NCI-H128 (cell line): ENCODE measurements at regions not wholly inside any gene's neighbourhood (a gene's known extent, or its start where the extent isn't known, plus 50 kb on each side); places are given as distances from the start of the nearest gene placed in this dataset.
"Not testable (repeated sequence)": the region's sequence is repeated elsewhere in the genome, so short reads cannot be mapped to it uniquely, and the experiment has no call there.

Source experiments
- DNase-seq: peaks from one replicate; lab custom pipeline; 2025; ENCODE audit not compliant: unreplicated experiment; lab: John Stamatoyannopoulos, UW

DNA sequence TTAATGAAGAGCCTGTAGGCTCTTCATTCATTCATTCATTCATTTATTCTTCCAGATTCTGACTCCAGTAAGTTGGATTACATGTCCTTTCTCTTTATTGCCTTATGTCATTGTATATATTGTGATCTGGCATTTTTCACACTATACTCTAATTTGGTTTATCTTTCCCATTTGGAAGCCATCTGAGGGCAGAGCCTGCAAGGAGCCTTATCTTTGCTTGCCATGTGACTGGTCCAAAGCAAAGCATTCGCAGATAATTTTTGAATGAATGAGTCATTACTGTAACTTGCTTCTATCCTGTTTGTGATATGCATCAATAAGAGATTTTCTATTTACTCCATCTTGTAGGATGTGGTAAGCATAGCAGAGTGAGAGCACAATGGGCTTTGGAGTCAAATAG, 108.4 kb upstream of the DAB1 start:
- DNase-seq, result no peak

DNA sequence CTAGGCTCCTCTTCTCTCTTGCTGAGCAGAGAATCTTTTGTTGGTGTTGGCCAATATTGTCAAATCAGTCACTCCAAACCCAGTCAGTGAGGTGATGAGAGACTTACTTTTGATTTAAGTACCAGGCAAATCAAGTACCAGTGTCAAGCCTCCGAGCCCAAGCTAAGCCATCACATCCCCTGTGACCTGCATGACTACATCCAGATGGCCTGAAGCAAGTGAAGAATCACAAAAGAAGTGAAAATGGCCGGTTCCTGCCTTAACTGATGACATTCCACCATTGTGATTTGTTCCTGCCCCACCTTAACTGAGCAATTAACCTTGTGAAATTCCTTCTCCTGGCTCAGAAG, 107.0 kb upstream of the DAB1 start:
- not testable (repeated sequence) for DNase-seq

DNA sequence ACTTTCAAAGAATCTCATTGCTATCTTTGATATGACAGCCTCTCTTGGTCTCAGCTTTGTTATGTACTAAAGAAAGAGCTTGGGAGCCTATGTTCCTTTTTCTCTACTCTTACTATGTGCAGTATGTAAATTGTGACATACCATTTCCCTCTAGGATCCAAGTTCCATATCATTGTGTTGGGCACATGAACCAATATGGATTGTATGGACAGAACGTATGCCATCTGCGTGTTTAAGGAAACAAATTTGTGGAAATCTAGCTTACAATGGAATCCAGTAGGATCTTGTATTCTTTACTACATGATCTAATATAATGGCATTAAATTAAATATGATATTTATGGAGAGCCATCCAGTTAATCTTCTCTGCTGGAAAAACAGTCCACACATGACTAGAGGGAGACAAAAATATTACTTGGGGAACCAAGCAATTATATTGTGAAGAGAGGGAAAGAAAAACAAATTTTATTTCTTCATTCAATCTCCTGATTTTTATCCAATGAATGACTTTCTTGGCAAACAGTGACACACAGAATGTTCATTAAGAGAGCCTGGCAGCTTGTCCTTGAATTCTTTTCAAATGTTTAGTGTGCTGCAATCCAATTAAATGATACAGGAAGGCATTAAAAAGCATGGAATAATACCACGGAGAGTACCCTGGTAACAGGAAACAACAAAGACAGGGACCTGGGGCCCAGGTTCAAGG, 106.5 kb upstream of the DAB1 start:
- DNase-seq, result no peak

DNA sequence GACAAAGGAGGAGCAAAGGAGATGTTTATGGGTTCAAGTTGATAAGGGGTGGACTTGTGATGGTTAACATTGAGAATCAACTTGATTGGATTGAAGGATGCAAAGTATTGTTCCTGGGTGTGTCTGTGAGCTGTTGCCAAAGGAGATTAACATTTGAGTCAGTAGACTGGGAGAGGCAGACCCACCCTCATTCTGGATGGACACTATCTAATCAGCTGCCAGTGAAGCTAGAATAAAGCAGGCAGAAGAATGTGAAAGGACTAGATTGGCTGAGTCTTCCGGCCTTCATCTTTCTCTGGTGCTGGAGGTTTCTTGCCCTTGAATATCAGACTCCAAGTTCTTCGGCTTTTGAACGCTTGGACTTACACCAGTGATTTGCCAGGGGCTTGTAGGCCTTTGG, 98.7 kb upstream of the DAB1 start:
- no peak for DNase-seq

DNA sequence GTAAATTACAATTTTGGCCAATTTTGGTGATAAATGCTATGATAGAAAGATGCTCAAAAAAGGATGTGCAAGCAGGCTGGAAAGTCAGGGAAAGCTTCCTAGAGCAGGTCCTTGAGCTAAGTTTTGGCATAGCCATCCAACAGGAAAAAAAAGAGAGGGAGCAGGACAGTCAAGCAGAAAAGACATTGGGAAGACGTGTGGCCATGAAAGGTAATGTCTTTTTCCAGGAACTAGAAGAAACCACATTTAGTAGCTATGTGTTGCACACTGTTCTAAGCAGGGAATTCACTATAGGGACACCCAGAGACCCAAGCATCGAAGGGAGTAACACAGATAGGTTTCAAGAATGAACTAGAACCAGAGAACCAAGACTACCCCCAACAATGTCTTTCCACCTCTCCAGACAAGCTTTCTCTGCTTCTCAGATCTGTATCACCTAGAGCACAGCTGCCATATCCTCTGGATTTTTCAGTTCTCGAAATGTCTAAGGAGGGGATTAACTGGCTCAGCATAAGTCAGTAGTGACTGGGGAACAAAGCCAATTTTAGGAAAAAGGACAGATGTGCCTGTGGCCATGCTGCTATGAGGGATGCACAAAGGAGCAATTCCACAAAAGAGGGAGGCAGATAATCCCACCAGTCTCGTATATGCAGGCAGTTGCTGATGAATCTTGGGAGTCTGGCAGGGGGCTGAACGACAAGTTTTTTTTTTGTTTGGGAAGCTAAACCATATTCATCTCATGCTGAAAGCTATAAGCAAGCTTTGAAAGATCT, 97.1 kb upstream of the DAB1 start:
- DNase-seq, result no peak

DNA sequence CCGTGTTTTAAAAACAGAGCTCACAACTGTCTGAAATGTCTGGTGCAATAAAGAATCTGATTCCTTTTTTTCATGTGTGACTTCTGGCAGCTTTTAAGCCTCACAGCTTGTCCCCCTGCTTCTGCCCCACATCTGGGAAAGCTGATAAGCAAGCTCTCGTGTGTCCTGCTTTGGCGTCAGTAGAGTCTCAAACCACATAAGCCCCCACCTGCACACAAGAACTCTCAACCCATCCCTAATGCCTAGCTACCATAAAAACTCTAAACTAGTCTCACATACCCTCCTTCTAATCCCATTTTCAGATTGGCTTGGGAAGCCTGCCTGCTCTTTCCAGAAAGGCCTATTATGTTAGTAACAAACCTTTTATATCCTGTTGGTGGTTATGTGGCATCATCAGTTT, 94.6 kb upstream of the DAB1 start:
- DNase-seq, result no peak

DNA sequence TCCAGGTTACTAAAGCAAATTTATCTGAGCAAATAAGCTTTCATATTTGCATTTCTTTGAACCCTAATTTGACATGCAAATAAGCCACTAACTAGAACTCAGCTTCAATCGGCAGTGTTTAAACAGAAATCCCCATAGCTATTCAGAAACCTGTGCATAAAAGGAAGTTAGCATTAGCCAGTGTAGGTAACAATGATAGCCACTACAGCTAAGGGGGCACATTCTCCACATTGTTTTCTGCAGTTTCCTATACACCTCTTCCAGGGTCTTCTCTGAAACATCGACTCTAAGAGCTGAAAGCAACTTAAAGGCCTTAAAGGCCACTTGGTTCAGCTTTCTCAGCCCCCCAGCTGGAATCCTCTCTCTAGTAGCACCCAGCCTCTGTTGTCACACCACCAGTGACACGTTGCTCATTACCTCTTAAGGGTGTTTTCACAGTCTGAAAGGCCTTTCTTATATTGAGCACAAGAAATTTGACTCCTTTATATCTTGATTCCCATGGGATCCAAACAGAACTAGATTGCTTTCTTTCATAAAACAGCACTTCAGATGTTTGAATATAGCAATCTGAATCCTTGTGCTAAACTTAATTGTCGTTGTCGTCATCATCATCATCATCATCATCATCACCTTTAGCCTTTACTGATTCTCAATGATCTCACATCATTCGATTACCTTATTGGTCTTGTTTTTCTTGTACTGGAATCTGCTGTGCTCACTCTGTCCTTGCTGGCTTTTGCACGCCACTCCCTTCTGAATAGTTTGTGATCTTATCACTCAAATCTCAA, 93.9 kb upstream of the DAB1 start:
- no peak for DNase-seq

DNA sequence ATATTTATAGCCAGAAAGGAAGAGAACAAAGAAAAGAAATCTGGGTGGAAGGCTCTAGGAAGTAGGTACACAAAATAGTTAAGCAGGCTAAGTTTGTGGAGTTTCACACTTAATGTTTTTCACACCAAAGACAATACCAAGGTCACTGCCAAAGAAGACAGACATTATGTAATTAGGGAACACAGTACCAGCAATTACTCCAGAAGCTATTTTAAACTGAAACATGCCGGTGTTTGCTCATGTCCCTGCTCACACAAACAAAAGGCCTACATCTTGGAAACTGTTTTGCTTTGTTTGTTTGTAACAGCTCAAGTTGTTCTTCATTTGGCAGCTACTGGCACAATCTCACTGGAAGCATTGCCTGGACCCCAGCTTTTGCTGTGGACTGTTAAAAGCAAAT, 88.5 kb upstream of the DAB1 start:
- DNase-seq, result no peak

DNA sequence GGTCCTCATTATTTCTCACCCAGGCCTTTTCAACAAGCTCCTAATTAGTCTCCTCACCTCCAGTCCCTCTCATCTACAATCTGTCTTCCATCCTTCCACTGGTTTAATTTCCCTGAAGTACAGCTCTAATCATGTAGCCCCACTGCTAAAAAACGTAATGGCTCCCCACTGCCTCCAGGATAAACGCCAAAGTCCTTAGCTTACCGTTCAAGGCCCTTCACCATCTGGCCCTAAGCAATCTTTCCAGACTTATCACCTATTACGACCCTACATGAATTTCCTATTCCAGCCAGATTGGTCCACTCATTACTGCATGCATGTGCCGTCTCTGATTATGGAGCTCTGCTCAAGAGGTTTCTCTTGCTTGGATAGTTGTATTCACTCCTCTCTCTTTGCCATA, 83.1 kb upstream of the DAB1 start:
- no peak for DNase-seq

DNA sequence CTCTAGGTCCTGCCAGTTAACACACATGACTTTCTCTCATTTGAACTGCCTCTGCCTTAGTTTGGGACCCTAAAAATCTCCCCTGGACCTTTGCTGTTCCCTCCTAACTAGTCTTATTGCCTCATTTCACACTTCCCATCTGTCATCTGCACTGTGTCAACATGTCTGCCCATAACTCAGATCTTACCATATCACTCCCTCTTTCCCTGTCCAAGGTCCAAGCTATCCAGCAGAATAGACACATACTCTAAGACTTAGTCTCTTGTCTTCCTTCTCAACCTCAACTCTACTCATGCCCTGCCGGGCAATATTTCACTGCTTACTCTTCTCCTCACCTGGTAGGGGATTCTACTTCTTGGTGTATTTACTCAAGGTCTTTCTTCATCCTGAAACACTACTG, 79.5 kb upstream of the DAB1 start:
- DNase-seq, result no peak

DNA sequence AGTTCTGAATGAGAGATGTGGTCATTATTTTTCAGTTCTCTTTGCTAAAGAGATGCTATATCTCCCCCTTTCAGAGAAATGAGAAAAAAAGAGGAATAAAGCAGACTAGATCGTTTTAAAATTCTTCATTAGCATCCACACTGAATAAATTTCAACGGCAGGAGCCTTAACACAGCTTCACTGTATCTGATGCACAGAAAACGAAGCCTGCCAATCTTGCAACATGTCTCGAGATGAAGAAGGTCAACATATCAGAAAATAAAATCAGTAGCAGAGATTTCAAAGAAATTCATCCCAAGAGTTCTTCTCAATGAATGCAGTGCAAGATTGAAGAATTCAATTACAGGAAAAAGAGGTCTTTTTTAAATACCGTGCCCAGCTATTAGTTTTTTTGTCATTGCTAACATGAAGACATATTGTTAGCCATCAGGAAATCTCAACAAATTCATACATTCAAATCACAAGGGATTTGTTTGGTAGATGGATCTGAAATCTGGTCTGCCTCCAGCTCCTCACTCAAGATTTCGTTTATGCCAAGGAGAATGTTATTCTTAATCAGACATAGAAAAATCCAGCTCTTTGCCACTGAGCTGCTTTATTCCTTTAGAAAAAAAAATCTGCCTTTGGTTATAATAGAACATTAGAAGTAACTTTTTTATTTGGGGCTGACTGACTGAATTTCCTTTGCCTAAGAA, 76.4 kb upstream of the DAB1 start:
- no peak for DNase-seq

DNA sequence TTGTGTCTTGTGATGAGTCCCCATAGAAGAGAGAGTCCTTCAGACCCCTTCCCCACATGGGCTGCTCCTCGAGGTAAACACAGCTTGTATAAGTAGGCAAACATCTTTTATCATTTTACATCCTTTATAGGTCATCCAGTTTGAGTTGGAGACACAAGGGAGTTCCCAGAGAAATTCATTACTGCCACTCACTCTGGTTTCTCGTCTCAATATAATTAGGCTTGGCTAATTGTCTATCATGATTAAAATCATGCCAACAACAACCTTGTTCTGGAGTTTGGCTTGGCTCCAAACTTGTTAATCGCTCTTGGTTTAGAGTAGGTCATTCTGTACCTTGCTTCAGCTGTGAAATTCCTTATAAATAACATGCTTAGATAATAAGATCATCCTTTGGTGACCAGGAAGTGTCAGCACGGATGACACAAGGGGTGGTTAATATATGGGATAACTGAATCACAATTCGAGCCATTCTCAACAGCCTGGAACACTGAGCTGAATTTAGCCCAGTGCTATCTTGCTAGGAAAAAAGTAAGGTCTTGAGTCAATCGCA, 70.7 kb upstream of the DAB1 start:
- DNase-seq, result no peak

DNA sequence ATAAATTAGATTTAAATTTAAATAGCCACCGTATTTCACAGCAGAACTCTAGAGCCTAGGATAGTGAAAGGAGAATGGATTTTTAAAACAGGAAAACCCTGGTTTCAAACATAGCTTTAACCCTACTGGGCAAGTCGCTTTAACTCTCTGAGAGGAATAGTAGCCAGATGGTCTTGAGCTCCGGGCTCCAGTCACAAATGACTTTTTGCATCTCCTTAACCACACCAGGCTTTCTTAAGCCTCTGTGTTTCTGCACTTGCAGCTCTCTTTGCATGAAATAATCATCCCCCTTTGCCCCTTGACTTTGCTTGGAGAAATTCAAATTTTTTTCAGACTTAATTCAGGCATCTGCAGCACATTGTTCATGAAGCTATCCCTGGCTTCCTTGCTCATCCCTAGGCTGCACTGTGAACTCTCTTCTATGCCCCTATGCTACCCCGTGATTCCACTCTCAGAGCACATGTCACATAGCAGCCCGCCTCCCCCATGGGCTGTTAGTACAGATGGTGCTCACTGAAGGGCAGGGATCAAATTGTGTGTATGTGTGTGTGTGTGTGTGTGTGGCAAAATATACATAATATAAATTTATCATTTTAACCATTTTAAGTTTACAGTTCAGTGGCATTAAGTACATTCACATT, 68.8 kb upstream of the DAB1 start:
- no peak for DNase-seq

DNA sequence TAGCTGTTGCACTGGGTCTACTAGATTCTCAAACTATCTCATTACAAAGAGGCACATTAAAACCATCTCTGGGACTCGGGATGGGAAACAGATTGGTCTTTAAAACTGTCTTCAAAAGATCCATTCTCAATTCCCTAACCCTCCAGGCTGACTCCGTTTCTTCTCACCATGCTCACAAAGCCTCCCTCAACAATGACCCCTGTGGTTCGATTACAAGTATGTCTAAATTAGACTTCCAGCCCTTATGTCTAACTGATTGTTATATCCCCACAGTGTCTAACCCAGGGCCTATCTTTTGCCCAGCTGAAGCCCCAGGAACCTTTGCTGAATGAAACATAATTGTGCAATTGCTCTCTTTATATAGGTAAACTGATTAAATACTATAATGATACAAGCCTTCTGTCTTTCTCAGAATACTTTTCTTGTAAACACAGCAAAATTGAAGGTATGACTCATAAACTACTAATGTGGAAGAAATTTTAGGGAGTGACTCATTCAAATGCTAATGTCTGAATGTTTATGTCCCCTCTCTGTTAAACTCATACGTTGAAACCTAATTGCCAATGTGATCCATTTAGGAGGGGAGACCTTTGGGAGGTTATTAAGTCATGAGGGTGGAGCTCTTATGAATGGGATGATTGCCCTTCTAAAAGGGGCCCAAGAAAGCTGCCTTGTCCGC, 65.6 kb upstream of the DAB1 start:
- no peak for DNase-seq

DNA sequence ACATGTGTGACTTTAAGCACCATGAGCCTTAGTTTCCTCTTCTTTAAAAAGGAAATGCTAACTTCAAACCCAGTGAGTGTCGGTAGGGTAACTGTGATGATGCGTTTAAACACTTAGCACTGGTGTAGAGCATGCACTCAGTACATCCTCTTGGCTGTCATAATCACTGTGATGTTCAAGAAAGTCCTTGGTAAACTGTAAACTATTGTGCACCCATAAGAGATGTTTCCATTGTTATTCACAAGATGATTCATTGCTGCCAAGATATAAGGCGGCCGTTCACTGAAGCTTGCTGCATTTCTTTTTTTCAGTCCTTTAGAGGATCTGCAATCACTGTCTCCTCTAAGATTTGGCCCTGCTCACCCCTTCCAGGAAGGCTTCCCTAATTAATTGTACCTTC, 61.8 kb upstream of the DAB1 start:
- no peak for DNase-seq

DNA sequence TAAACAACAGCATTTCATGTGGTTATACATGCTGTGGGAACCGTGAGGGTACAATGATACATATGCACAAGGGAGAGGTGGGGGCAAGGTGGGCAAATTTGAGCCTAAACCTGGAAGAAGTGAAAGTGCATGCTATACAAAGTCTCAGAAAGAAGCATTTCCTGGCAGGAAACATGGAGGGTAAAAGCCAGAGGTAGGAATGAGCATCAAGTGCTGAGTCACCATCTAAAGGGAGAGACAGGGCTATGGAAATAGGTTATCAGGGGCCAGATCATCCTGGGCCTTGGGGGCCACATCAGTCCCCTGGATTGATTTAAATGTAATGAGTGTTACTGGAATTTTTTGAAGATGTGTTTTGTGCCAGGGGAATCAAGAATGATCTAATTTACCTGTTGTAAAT, 60.1 kb upstream of the DAB1 start:
- no peak for DNase-seq

DNA sequence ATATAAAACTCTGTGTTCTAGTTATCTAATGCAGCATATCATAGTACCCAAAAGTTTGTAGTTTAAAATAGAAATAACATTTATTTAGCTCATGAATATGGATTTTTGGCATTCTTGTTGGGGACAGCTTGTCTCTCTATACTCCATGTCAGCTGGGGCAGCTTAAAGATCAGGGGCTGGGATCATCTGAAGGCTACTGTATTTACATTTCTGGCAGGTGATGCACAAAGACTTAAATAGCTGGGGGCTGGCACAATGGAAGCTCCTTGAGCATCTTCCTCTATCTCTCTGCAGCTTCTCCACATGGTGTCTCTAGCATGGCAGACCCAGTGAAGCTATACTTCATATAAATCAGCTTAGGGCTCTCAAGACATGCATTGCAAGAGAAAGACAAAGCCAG, 55.6 kb upstream of the DAB1 start:
- no peak for DNase-seq

DNA sequence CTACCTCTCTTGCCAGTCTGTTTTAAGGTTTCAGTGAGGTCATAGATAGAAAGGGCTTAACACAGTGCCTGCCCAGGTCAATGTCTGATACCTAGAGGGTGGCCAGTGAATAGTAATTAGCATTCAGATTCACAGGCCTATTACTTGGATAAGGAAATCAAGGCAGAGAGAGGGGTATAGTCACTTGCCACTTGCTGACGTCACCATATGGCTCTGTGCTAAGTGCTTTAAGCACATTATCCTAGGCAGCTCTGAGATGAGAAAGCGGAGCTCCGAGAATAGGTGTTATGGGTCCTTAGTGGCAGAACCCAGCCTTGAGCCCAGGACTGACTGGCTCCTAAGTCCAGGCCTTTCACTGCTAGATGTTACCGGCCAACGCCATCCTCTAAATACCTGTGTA, 51.5 kb upstream of the DAB1 start:
- DNase-seq, result no peak

DNA sequence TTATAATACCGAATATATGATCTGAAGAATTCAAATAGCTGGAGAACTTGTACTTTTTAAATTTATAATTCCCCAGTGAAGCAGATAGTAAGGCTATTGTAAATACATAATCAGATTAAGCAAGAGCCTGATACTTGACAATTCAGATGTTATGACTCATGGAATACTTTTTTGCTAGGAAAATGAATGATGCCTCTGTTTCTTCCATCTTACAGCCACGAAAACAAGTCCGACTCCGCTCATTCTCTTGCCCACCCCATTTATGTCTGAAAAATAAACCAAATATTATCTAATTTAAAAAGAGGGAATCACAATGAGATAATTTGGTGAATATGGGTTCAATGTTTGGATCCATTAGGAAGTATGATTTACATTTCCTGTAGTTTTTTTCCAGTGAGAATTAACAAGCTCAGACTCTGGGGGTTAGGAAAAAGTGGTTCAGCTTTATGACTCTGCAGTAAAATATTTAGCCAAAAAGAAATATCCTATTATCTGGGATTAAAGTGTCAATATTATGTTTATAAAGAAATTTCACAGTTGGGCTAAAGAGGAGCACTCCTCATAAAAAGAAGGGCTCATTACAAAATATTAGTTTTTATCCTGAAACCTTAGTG, 50.4 kb upstream of the DAB1 start:
- DNase-seq, result no peak
